Small intestine (tissue), 7 donors: ENCODE measurements at regions not wholly inside any gene's neighbourhood (a gene's known extent, or its start where the extent isn't known, plus 50 kb on each side); places are given as distances from the start of the nearest gene placed in this dataset.
"Not testable (repeated sequence)": the region's sequence is repeated elsewhere in the genome, so short reads cannot be mapped to it uniquely, and the experiment has no call there.

Source experiments
- DNase-seq, 2 donors: peaks; one replicate each; pipeline versions ENCODE4 v3.0.0 to v3.0.0-alpha.2; 2013
- FAIRE-seq: peaks from 2 replicates; lab custom pipeline; 2012; peaks lifted over from hg19 to GRCh38; lab: Jason Lieb, UNC
- H3K27ac ChIP-seq, 3 donors: one replicate each; pipeline ENCODE4 v1.5.1; 2013; ENCODE audit warnings: low read length in 2 of 3, mild to moderate bottlenecking in 2 of 3, control low read depth in 1 of 3, inconsistent platforms in 1 of 3, low read depth in 1 of 3, moderate library complexity in 1 of 3
- H3K27me3 ChIP-seq, 3 donors: one replicate each; pipeline ENCODE4 v1.6.1; 2013; ENCODE audit warnings: low read length in 3 of 3, inconsistent platforms in 1 of 3; ENCODE audit not compliant: control insufficient read depth in 3 of 3, insufficient read depth in 3 of 3
- H3K36me3 ChIP-seq, 3 donors: one replicate each; pipeline ENCODE4 v1.6.1; 2013; ENCODE audit warnings: low read length in 3 of 3, inconsistent platforms in 1 of 3, low read depth in 1 of 3, mild to moderate bottlenecking in 1 of 3, moderate library complexity in 1 of 3; ENCODE audit not compliant: control insufficient read depth in 3 of 3, insufficient read depth in 2 of 3
- H3K4me1 ChIP-seq, 3 donors: one replicate each; pipeline ENCODE4 v1.6.1; 2013; ENCODE audit warnings: low read length in 2 of 3, inconsistent platforms in 1 of 3, low read depth in 1 of 3, mild to moderate bottlenecking in 1 of 3, moderate library complexity in 1 of 3; ENCODE audit not compliant: control insufficient read depth in 3 of 3, insufficient read depth in 2 of 3
- H3K4me3 ChIP-seq, 3 donors: one replicate each; pipeline ENCODE4 v1.5.1; 2013; ENCODE audit warnings: low read length in 3 of 3, control low read depth in 1 of 3, inconsistent platforms in 1 of 3, low read depth in 1 of 3, mild to moderate bottlenecking in 1 of 3, moderate library complexity in 1 of 3
- H3K9me3 ChIP-seq, 2 donors: one replicate each; pipeline ENCODE4 v1.6.1; 2013; ENCODE audit warnings: low read depth in 1 of 2, low read length in 1 of 2; ENCODE audit not compliant: control insufficient read depth in 2 of 2, insufficient read depth in 1 of 2
- WGBS, 3 donors: extraction: QIAGEN DNeasy Blood & Tissue Kit; methylation state at CpG; one replicate each; pipeline ENCODE4 v1.1.7; 2013; 5-methylcytosine and 5-hydroxymethylcytosine counted together
- donor health status: healthy with polysubstance abuse.
- donor health status: control.
- donor health status: control.
- donor health status: Bipolar disorder and iron deficiency.
- donor health status: healthy.

DNA sequence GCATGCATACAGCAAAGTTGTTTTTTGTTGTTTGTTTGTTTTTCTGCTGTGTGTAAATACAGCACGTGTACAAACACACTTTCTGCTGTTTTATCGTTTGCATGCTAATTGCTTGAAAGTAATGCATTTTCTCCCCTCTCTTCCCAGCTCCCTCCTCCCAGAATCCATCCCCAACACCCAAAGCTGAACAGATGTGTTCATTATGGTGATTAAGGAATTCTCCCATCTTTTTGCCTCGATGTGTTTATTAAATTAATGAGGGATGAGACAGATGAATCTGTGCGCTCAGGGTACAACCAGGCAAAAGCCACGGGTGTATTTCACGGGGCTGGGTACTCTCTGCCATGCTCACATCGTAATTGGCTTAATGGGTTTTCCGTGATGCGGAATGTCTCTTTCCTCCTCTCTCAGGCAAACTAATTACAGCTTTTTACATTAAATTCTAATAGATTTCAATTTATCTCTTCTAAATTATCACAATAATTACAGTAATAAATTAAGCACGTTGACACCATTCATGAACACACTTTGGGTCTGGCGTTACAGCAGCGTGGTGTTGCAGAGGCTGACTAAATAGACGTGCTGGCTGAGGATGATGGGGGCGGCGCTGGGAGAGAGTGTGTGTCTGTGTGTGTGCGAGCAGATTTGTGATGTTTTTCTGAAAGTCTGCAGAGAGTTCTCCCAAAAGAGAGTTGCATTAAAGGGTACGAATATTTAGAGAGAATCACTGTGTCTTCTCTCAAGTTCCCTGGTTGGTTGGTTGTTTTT, 117.7 kb downstream of the CRLF2 start:
- no peak overlapping the region for H3K27ac ChIP-seq
- FAIRE-seq: no peak
- peaks cover 0 to 21% of the 10 kb centered on the region in 2 donors for H3K9me3 ChIP-seq
- H3K27me3 ChIP-seq: no peaks in the 10 kb centered on the region
- no peak overlapping the region for H3K4me3 ChIP-seq
- no peaks in the 10 kb centered on the region for H3K4me1 ChIP-seq
- no peaks in the 10 kb centered on the region for H3K36me3 ChIP-seq
- no peak for DNase-seq
- 84 to 87% (median 85%) methylated on average over 17 of the region's 17 CpGs for WGBS, 3 donors

DNA sequence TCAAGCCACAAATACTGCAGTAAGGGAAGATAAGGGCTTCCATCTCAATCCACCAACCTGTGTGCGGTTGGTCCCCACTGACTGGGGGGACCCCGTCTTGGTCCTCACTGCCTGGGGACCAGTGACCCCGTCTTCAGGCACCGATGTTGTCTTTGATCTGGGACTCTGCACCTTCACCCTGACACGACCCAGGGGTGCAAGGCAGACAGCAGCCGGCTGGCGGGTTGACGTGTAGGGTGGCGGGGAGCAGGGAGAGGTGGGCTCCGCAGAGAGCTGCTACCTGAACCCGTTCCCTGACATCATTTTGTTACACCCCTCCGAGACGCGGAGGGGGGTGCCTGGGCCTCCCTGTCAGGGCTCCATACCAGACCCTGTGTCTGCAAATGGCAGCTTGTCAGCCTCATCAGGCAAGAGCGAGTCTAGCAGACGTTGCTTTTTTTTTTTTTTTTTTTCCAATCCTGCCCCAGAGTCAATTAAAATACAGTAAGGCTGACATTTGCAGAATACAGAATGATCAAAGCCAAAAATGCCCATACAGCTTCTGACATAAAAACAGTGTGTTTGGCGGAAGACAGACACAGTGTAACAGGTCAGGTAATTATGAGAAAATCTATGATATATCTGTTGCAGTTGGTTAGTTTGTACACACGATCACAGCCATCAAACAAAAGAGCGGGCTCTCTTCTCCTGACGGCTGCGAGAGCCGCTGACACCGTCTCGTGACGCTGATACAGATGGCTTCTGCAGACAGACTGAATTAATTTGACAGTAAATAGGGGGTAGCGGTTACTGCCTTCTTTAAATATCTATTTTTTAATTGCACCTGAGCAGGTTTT, 118.6 kb downstream of the CRLF2 start:
- Histone ChIP-seq H3K4me1 (no peaks in the 10 kb centered on the region), H3K27me3 (no peaks in the 10 kb centered on the region), H3K9me3 (peaks cover 0 to 21% of the 10 kb centered on the region in 2 donors), H3K4me3 (no peak overlapping the region), H3K27ac (no peak overlapping the region), H3K36me3 (no peaks in the 10 kb centered on the region)
- FAIRE-seq (no peak), DNase-seq (no peak)
- 65 to 75% (median 74%) methylated on average over 26 of the region's 26 CpGs for WGBS, 3 donors

- DNase-seq (no peak), FAIRE-seq (no peak)
- WGBS, 3 donors: 48 to 66% (median 62%) methylated on average over 14 of the region's 14 CpGs
- Histone ChIP-seq H3K27me3 (no peaks in the 10 kb centered on the region), H3K27ac (no peak overlapping the region), H3K9me3 (peaks cover 0 to 21% of the 10 kb centered on the region in 2 donors), H3K4me1 (no peaks in the 10 kb centered on the region), H3K4me3 (no peak overlapping the region), H3K36me3 (no peaks in the 10 kb centered on the region)
Observed at GRCh38 chrX:1093121-1093520, 119.3 kb downstream of the CRLF2 start.

DNA sequence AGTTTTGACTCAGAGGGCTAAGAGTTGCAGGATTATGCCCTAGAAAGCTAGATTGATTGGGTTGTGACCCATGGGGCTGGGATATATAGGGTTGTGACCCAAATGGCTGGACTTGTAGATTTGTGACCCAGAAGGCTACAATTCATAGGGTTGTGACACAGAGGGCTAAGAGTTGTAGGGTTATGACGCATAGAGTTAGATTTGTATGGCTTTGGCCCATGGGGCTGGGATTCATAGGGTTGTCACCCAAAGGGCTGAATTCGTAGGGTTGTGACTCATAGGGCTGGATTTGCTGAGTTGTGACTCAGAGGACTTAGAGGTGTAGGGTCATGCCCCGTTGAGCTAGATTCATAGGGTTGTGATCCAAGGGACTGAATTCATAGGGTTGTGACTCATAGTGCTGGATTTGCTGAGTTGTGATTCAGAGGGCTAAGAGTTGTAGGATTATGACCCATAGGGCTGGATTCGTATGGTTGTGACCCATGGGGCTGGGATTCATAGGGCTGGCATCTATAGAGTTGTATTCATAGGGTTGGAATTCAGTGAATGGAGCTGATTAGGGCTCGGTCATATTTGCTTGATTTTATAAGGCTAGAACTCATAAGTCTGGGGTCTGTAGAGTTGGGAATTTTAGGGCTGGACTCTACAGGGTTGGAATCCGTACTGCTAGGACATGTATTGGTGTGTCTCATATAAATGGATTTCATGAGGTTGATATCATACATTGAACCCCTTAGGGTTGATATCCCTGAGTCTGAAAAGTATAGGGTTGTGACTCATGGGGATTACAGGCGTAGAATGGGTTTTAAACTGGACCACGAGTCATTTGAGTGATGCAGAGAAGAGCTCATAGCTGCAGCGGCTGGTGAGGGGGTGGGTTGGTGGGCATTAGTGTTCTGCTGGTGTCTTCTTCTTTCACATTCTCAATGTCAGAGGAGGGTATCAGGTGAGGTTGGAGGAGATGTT, 125.7 kb downstream of the CRLF2 start:
- FAIRE-seq (no peak), DNase-seq (no peak)
- Histone ChIP-seq H3K4me1 (no peaks in the 10 kb centered on the region), H3K27me3 (no peaks in the 10 kb centered on the region), H3K4me3 (no peak overlapping the region), H3K36me3 (no peaks in the 10 kb centered on the region), H3K27ac (no peak overlapping the region), H3K9me3 (peaks cover 3 to 21% of the 10 kb centered on the region in 2 donors)
- WGBS, 3 donors: 59 to 67% (median 67%) methylated on average over 9 of the region's 9 CpGs

DNA sequence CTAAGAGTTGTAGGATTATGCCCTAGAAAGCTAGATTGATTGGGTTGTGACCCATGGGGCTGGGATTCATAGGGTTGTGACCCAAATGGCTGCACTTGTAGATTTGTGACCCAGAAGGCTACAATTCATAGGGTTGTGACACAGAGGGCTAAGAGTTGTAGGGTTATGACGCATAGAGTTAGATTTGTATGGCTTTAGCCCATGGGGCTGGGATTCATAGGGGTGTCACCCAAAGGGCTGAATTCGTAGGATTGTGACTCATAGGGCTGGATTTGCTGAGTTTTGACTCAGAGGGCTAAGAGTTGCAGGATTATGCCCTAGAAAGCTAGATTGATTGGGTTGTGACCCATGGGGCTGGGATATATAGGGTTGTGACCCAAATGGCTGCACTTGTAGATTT, 126.6 kb downstream of the CRLF2 start:
- DNase-seq, H3K4me1 ChIP-seq, H3K36me3 ChIP-seq, FAIRE-seq, H3K27me3 ChIP-seq, H3K27ac ChIP-seq, H3K4me3 ChIP-seq: not testable (repeated sequence)
- WGBS, 3 donors: 64 to 80% (median 65%) methylated on average over 2 of the region's 2 CpGs
- H3K9me3 ChIP-seq: peaks cover 3 to 21% of the 10 kb centered on the region in 2 donors

GRCh38 chrX:1084689-1085088, 127.8 kb downstream of the CRLF2 start:
- 65 to 77% (median 77%) methylated on average over 6 of the region's 6 CpGs for WGBS, 3 donors
- Histone ChIP-seq H3K27ac (no peak overlapping the region), H3K4me1 (no peaks in the 10 kb centered on the region), H3K9me3 (peaks cover 3 to 21% of the 10 kb centered on the region in 2 donors), H3K36me3 (no peaks in the 10 kb centered on the region), H3K27me3 (no peaks in the 10 kb centered on the region), H3K4me3 (no peak overlapping the region)
- FAIRE-seq (no peak), DNase-seq (no peak)

DNA sequence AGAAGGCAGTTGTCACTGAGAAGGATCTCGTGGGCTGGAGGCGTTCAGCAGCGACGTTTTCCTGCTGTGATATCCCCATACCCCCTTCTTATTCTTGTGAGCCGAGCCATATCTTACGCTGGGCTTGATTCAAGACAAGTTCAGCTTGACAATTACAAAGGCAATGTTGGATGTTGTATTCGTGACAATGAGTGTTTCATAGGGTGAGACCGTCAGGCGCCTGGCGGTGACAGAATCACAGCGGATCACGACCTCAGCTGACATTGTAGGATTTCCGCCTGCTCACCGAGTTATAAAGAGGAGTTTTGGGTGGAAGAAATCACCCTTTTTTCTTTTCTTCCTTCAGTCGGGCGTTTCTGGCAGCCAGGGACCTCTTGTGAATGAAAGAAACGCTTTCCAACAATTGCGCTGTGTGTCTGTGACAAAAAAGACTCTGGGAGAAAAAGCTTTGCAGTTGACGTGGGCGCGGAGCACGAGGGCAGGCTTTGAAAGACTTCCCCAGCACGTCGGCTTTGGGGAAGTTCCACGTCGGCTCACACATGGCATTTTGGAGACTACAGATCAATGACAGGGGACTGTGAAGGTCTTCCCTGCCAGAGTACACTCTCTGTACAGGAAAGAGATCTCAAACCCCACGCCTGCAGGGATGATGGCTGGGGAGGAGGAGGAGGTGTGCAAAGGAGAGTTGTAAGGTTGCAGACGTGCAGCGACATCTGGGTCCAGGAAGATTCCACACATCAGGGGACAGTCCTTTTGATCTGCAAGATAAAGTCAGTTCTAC, 135.4 kb downstream of the CRLF2 start:
- DNase-seq (no peak), FAIRE-seq (no peak)
- 57 to 74% (median 65%) methylated on average over 27 to 29 of the region's 29 CpGs for WGBS, 3 donors

More for the DNA sequence above, 135.4 kb downstream of the CRLF2 start:
- no peak overlapping the region for H3K4me3 ChIP-seq
- no peaks in the 10 kb centered on the region for H3K27me3 ChIP-seq
- no peaks in the 10 kb centered on the region for H3K36me3 ChIP-seq
- H3K4me1 ChIP-seq: no peaks in the 10 kb centered on the region
- peaks cover 0 to 12% of the 10 kb centered on the region in 2 donors for H3K9me3 ChIP-seq
- no peak overlapping the region for H3K27ac ChIP-seq
